Activated CD8-positive, alpha-beta memory T cell treated with anti-CD3 and anti-CD28 coated beads for 24 hours (primary cell): ENCODE measurements at regions not wholly inside any gene's neighbourhood (a gene's known extent, or its start where the extent isn't known, plus 50 kb on each side); places are given as distances from the start of the nearest gene placed in this dataset.
"Not testable (repeated sequence)": the region's sequence is repeated elsewhere in the genome, so short reads cannot be mapped to it uniquely, and the experiment has no call there.

ENCODE experiments used
- DNase-seq: peaks from one replicate; pipeline ENCODE4 v3.0.0-alpha.2; 2020

GRCh38 chr17:31798205-31798724, 60.8 kb downstream of the COPRS start:
- DNase-seq = no peak

GRCh38 chr17:31795941-31796340, 63.1 kb downstream of the COPRS start:
- DNase-seq = not testable (repeated sequence)

DNA sequence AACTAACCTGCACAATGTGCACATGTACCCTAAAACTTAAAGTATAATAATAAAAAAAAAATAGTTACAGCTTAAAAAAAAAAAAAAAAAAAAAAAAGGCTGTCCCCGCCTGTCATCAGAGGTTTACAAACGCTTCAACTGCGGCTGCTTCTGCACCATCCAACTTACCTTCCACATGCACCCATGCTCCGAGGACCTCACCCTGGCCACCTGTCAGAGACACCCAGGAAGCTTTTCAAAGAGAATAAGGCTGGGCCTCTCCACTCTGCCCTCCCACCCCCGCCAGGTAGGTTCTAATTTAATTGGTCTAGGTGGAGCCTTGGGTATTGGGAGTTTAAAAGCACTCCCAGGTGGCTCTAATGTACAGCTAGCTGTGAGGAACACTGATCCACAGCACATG, 64.9 kb downstream of the COPRS start:
- no peak for DNase-seq

GRCh38 chr17:31793634-31794033, 65.4 kb downstream of the COPRS start:
- not testable (repeated sequence) for DNase-seq

DNA sequence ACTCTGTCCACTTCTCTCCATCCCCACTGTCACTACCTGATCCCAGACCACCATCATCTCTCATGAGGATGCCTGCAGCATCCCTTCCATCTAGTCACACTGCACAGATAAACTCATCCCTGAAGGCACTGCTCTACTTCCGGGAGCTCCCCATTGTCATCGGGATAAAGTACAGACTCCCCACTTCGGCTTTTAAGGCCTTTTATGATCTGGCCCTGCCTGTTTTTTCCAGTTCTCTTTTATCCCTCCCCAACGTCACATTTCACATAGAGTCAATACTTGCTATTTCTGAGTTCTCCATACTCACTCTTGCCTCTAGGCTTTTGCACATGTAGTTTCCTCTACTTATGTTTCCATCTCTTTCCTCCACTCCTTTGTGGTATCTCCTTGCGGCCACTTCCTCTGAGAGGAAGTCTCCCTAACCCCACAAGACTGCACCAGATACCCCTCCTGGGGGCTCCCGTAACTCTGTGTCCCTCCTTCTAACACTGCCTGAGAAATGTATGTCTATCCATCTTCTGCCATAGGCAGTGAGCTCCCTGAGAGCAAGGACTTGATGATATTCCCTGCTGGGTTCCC, 66.9 kb downstream of the COPRS start:
- no peak for DNase-seq

GRCh38 chr17:31789707-31790505, 69.1 kb downstream of the COPRS start:
- DNase-seq = no peak

- no peak for DNase-seq
Measured at GRCh38 chr17:31788956-31789355, 70.1 kb downstream of the COPRS start.

- DNase-seq = no peak
Measured at GRCh38 chr17:31788571-31788946, 70.5 kb downstream of the COPRS start.

DNA sequence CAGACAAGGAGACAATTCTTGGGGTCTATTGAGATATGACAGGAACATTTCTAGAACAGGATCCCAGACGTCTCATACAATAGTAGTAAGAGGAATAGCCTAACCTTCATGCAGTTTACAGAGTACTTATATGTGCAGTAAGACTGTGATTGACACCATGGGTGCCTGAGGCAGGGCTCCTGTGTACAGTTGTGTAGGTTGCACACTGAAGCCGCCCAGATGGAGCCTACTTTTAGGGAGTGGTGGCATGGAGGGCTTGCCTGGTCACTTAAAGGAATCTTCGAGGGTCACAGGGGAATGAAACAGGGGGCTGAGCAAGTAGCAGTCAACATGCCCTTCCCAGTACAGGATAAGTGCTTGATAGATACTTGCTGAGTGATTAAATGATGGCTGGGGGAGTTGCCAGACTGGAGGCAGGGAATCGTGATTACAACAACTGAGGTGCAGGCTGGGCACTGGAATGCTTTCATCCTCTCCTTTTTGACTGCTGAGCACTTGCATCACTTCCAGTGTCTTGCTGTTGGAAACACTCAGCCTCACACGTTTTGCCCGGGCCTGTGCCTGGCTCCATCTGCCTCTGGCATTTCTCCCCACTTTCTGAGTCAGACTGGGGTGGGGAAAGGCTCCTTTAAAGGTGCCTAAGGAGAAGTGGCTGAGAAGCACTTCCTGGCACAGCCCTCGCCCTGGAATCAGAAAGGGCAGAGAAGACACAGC, 71.0 kb downstream of the COPRS start:
- no peak for DNase-seq

DNA sequence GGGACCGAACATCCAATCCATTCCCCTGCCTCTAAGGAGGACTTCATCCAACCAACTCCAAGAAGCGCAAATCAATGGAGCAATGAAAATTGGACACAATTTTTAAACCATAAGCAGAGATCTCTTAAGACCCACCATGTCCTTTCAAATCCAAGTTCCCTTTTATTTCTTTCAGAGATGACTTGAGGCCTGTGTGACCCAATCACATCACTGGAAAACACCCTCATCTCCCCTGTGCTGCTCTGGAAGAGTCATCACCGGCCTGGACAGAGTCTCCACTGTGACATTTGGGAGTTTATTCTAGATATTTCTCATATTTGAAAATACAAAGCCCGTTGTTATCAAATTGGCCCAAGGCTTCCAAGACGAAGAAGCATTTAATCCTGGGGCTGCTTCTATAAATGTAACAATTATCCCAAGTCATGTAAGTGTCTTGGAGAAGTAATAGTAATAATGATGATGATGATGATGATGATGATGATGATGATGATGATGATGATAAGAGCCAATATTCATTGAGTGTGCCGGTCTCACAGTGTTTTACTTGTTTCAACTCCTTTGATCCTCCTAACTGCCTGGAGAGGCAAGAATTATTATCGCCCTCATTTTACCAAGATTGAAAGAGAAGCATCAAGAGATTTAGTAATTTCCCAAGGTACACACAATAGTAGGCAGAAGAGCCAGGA, 72.1 kb downstream of the COPRS start:
- no peak for DNase-seq

DNA sequence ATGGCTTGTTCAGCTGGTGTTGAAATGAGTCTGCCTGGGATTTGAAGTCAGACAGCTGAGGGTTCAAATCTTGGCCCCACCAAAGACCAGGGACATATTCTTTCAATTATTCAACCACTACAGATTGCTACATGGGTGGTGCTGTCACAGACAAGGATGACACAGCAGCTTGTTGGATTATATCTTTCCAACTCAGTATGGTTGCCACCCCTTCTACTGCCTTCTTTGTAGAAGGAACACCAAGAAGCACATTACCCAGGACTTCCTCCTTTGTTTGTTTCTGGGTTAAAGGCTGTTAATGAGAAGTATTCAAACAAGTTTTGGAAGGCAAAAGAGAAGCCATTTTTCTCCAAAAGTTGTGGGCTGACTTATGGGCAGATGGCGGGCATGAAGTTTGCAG, 78.6 kb downstream of the COPRS start:
- no peak for DNase-seq

GRCh38 chr17:31778523-31778922, 80.5 kb downstream of the COPRS start:
- DNase-seq = no peak

GRCh38 chr17:31771328-31771727, 87.7 kb downstream of the COPRS start:
- DNase-seq = not testable (repeated sequence)

DNA sequence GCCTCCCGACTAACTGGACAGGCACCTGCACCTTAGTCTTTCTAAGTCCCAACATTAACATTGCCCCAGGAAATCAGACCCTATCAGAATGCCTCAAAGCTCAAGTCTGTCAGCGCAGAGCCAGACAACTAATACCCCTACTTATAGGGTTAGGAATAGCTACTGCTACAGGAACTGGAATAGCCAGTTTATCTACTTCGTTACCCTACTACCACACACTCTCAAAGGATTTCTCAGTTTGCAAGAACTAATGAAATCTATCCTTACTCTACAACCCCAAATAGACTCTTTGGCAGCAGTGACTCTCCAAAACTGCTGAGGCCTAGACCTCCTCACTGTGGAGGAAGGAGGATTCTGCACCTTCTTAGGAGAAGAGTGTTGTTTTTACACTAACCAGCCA, 88.5 kb downstream of the COPRS start:
- DNase-seq = not testable (repeated sequence)

DNA sequence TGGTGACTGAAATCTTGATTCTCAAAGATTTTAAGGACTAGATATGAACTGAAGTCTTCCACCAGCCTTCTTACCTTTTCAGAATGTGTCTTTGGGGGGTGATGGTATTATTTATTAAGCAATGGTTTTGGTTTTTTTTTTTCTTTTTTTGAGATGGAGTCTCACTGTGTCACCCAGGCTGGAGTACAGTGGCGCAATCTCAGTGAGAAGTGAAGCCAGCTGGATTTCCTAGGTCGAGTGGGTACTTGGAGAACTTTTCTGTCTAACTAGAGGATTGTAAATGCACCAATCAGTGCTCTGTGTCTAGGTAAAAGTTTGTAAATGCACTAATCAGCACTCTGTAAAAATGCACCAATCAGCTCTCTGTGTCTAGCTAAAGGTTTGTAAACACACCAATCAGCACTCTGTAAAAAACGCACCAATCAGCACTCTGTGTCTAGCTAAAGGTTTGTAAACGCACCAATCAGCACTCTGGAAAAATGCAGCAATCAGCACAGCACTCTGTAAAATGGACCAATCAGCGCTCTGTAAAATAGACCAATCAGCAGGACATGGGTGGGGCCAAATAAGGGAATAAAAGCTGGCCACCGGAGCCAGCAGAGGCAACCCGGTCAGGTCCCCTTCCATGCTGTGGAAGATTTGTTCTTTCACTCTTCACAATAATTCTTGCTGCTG, 97.1 kb downstream of the COPRS start:
- not testable (repeated sequence) for DNase-seq

GRCh38 chr17:31758646-31759045, 100.4 kb downstream of the COPRS start:
- DNase-seq = no peak

GRCh38 chr17:31757097-31757496, 101.9 kb downstream of the COPRS start:
- DNase-seq = no peak

DNA sequence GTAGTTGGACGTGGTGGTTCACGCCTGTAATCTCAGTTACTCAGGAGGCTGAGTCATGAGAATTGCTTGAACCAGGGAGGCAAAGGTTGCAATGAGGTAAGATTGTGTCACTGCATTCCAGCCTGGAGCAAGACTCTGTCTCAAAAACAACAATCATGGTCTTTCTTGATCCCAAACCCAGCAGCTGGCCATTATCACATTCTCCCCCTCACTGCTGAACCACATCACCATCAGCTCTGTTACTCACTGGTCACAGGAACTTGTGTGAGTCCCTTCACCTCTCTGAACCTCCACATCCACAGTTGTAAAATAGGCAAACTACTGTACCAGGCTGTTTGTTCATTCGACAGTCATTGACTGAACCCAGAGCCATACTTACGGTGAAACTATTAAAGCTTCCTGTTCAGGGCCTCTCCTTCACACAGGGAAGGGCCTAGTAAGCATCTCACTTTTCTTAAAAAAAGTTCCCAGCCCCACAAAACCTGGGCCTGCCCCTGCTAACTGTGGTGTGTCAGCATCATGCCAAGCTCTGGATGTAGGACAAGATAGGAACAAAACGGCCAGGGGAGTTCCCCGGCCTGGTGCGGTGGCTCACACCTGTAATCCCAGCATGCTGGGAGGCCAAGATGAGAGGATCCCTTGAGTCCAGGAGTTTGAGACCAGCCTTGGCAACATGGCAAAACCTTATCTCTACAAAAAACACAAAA, 104.7 kb downstream of the COPRS start:
- DNase-seq = no peak

DNA sequence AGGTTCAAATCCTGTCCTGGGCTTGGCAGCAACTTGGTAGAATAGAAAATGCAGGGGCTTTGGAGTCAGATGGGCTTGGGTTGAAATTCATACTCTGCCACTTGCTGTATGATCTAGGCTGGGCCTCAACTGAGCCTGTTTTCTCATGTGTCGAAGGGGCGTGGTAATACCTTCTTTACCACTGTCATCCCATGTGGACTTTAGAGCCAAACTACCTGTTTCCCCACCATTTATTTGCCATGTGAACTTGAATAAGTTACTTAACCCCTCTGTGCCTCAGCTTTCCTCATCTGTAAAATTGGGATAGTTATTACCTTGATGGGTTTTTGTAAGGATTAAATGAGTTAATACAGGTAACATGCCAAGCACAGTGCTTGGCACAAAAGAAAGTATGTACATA, 106.0 kb downstream of the COPRS start:
- DNase-seq = no peak

DNA sequence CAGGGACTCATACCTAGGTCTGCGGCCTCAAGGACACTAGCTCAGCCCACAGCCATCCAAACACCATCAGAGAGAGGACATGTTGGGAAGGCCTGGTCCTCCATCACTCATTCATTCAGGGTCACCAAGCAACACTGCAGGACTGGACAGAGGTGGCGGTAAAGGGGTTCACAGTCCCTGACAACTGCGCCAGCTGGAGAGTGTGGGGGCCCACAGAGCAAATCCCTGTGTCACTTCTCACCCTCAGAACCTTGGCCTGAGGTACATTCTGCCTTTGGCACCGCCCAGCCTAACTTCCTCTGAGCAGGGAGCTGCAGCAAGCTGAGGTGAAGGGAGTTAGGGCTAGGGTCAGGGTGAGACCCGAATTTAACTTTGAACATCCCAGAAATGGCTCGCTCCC, 106.5 kb downstream of the COPRS start:
- DNase-seq = no peak

DNA sequence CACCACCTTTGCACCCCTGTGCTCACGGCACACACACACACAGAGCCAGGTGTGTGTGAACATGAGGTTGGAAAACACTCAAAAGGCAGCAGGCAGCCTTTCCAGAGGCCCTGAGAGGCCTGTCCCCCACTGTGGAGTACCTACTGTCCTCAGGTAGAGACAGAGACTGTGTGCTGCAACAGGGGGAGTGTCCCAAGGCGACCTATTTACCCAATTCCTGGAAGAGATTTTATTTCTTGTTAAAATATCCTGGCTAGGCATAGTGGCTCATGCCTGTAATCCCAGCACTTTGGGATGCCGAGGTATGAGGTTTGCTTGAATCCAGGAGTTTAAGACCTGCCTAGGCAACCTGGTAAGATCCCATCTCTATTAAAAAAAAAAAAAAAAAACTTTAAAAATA, 108.5 kb downstream of the COPRS start:
- no peak for DNase-seq

- DNase-seq = no peak
Measured at GRCh38 chr17:31748881-31749280, 110.2 kb downstream of the COPRS start.
